ENCODE measurements at regions not wholly inside any gene's neighbourhood (a gene's known extent, or its start where the extent isn't known, plus 50 kb on each side); places are given as distances from the start of the nearest gene placed in this dataset.

DNA sequence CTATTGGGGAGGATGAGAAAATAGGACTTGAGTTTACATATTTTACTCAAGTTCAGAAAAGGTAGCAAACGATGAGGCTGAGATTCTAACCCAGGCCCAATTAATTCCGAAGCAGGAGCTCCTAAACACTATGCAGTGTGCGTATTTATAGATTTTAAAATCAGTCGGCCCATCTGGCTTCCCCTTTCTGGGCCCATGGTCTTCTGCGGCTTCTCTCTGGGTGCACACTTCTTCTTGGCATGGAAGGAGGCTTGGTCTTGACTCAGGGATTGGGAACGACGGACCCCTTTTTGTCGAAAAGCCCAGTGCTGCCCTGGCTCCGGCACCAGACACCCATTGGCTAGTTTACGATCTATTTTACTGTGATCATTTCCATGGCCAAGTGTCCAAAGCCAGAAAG is 1433.8 kb downstream of the BRD1 start (continued):
- TF ChIP-seq, protein P1, sequence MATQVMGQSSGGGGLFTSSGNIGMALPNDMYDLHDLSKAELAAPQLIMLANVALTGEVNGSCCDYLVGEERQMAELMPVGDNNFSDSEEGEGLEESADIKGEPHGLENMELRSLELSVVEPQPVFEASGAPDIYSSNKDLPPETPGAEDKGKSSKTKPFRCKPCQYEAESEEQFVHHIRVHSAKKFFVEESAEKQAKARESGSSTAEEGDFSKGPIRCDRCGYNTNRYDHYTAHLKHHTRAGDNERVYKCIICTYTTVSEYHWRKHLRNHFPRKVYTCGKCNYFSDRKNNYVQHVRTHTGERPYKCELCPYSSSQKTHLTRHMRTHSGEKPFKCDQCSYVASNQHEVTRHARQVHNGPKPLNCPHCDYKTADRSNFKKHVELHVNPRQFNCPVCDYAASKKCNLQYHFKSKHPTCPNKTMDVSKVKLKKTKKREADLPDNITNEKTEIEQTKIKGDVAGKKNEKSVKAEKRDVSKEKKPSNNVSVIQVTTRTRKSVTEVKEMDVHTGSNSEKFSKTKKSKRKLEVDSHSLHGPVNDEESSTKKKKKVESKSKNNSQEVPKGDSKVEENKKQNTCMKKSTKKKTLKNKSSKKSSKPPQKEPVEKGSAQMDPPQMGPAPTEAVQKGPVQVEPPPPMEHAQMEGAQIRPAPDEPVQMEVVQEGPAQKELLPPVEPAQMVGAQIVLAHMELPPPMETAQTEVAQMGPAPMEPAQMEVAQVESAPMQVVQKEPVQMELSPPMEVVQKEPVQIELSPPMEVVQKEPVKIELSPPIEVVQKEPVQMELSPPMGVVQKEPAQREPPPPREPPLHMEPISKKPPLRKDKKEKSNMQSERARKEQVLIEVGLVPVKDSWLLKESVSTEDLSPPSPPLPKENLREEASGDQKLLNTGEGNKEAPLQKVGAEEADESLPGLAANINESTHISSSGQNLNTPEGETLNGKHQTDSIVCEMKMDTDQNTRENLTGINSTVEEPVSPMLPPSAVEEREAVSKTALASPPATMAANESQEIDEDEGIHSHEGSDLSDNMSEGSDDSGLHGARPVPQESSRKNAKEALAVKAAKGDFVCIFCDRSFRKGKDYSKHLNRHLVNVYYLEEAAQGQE (IDR thresholded peaks at IDR 0.05; ENCODE audit: unreplicated experiment) = no peak
- no peak for TF ChIP-seq ZNF114 (CRISPR knock-in tag; IDR thresholded peaks at IDR 0.05)
- TF ChIP-seq POLR2AphosphoS5 (IDR thresholded peaks at IDR 0.05; ENCODE audit: low read depth) = no peak
- no peak for TF ChIP-seq CREB1 (CRISPR knock-in tag; IDR thresholded peaks at IDR 0.05; ENCODE audit: low read depth)
- TF ChIP-seq STAT1 (IDR thresholded peaks at IDR 0.05; ENCODE audit: unreplicated experiment) = no peak

DNA sequence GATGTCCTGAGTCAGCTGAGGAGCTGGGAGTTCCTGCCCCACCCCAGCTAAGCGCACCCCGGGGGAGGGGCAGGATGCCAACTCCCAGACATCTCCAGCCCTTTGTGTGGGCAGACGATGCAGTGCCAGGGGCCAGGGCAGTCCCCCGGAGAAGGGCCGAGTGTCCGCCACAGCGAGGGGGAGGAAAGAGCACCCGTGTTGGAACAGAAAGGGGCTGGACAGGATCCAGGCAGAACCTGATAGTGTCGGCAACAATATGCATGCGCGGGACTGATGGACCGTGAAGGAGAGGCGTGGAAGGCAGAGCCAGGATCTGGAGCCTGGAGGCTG is 1434.7 kb downstream of the BRD1 start:
- Mint-ChIP-seq H3K36me3 (ENCODE audit: low read depth) (peaks cover 3% of the 10 kb centered on the region; the same call in 1 of the 3 replicates), H3K4me1 (peaks cover 14% of the 10 kb centered on the region), H3K9me3 (no peaks in the 10 kb centered on the region; the same call in 2 of the 3 replicates), H3K27ac (no peak overlapping the region), H3K27me3 (ENCODE audit: insufficient read depth, low read depth, poor library complexity) (peaks cover 11% of the 10 kb centered on the region), H3K4me3 (no peak overlapping the region)
- Histone ChIP-seq H3K4me3 (no peak overlapping the region), H3K9me2 (ENCODE audit: insufficient read depth) (no peaks in the 10 kb centered on the region), H3F3A (replicated peaks; ENCODE audit: low read depth) (no peaks in the 10 kb centered on the region), H3K36me3 (ENCODE audit: insufficient read depth) (no peaks in the 10 kb centered on the region), H3K79me2 (replicated peaks; ENCODE audit: insufficient read depth) (no peaks in the 10 kb centered on the region), H3K4me1 (ENCODE audit: insufficient read depth) (no peaks in the 10 kb centered on the region), H4K20me1 (replicated peaks; ENCODE audit: insufficient read depth) (no peaks in the 10 kb centered on the region), H3K27me3 (ENCODE audit: insufficient read depth) (no peaks in the 10 kb centered on the region), H3K27ac (ENCODE audit: low read depth) (no peak overlapping the region), H3K4me2 (no peak overlapping the region), H2AFZ (no peak overlapping the region)
- no peak for TF ChIP-seq NANOG (IDR thresholded peaks at IDR 0.05; ENCODE audit: borderline replicate concordance)
- no peak for ATAC-seq
- no peak for DNase-seq (ENCODE audit: low spot score)

DNA sequence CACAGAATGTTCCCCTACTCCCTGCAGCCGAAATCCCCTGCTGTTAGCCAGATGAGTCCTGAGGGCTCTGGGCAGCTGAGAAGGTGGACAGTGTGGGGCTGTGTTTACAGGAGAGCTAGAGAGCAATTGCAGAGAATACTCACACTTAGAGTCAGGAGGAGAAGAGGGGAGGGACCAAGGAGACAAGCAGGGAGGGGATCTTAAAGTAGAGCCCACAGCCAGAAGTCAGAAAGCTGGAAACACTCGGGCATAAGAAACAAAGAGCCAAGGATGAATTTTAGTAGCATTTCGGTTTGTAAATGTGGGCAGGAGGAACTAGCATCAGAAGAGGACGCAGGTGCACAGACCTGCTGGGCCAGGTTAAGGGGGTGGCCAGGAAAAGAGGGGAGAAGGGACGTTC is 1435.9 kb downstream of the BRD1 start:
- H3K4me1 ChIP-seq (ENCODE audit: insufficient read depth) = no peaks in the 10 kb centered on the region
- H3K27me3 Mint-ChIP-seq (ENCODE audit: insufficient read depth, low read depth, poor library complexity) = peaks cover 11% of the 10 kb centered on the region
- TF ChIP-seq, protein P1 (IDR thresholded peaks at IDR 0.05; ENCODE audit: unreplicated experiment) = no peak
- TF ChIP-seq NANOG (IDR thresholded peaks at IDR 0.05; ENCODE audit: borderline replicate concordance) = no peak
- TF ChIP-seq, protein P2, sequence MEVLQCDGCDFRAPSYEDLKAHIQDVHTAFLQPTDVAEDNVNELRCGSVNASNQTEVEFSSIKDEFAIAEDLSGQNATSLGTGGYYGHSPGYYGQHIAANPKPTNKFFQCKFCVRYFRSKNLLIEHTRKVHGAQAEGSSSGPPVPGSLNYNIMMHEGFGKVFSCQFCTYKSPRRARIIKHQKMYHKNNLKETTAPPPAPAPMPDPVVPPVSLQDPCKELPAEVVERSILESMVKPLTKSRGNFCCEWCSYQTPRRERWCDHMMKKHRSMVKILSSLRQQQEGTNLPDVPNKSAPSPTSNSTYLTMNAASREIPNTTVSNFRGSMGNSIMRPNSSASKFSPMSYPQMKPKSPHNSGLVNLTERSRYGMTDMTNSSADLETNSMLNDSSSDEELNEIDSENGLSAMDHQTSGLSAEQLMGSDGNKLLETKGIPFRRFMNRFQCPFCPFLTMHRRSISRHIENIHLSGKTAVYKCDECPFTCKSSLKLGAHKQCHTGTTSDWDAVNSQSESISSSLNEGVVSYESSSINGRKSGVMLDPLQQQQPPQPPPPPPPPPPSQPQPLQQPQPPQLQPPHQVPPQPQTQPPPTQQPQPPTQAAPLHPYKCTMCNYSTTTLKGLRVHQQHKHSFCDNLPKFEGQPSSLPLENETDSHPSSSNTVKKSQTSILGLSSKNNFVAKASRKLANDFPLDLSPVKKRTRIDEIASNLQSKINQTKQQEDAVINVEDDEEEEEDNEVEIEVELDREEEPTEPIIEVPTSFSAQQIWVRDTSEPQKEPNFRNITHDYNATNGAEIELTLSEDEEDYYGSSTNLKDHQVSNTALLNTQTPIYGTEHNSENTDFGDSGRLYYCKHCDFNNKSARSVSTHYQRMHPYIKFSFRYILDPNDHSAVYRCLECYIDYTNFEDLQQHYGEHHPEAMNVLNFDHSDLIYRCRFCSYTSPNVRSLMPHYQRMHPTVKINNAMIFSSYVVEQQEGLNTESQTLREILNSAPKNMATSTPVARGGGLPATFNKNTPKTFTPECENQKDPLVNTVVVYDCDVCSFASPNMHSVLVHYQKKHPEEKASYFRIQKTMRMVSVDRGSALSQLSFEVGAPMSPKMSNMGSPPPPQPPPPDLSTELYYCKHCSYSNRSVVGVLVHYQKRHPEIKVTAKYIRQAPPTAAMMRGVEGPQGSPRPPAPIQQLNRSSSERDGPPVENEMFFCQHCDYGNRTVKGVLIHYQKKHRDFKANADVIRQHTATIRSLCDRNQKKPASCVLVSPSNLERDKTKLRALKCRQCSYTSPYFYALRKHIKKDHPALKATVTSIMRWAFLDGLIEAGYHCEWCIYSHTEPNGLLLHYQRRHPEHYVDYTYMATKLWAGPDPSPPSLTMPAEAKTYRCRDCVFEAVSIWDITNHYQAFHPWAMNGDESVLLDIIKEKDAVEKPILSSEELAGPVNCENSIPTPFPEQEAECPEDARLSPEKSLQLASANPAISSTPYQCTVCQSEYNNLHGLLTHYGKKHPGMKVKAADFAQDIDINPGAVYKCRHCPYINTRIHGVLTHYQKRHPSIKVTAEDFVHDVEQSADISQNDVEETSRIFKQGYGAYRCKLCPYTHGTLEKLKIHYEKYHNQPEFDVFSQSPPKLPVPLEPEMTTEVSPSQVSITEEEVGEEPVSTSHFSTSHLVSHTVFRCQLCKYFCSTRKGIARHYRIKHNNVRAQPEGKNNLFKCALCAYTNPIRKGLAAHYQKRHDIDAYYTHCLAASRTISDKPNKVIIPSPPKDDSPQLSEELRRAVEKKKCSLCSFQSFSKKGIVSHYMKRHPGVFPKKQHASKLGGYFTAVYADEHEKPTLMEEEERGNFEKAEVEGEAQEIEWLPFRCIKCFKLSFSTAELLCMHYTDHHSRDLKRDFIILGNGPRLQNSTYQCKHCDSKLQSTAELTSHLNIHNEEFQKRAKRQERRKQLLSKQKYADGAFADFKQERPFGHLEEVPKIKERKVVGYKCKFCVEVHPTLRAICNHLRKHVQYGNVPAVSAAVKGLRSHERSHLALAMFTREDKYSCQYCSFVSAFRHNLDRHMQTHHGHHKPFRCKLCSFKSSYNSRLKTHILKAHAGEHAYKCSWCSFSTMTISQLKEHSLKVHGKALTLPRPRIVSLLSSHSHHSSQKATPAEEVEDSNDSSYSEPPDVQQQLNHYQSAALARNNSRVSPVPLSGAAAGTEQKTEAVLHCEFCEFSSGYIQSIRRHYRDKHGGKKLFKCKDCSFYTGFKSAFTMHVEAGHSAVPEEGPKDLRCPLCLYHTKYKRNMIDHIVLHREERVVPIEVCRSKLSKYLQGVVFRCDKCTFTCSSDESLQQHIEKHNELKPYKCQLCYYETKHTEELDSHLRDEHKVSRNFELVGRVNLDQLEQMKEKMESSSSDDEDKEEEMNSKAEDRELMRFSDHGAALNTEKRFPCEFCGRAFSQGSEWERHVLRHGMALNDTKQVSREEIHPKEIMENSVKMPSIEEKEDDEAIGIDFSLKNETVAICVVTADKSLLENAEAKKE (CRISPR knock-in tag; IDR thresholded peaks at IDR 0.05) = no peak

More for the DNA sequence above, 1435.9 kb downstream of the BRD1 start:
- Histone ChIP-seq H3F3A (replicated peaks; ENCODE audit: low read depth) (no peaks in the 10 kb centered on the region), H3K27ac (ENCODE audit: low read depth) (no peak overlapping the region), H3K27me3 (ENCODE audit: insufficient read depth) (no peaks in the 10 kb centered on the region), H3K9me2 (ENCODE audit: insufficient read depth) (no peaks in the 10 kb centered on the region), H3K4me2 (no peak overlapping the region), H4K20me1 (replicated peaks; ENCODE audit: insufficient read depth) (no peaks in the 10 kb centered on the region), H3K36me3 (ENCODE audit: insufficient read depth) (no peaks in the 10 kb centered on the region), H3K79me2 (replicated peaks; ENCODE audit: insufficient read depth) (no peaks in the 10 kb centered on the region), H2AFZ (no peak overlapping the region), H3K4me3 (no peak overlapping the region)
- Mint-ChIP-seq H3K27ac (no peak overlapping the region), H3K4me1 (peaks cover 13% of the 10 kb centered on the region), H3K4me3 (no peak overlapping the region), H3K9me3 (peaks cover 3% of the 10 kb centered on the region; the same call in 2 of the 3 replicates), H3K36me3 (ENCODE audit: low read depth) (no peaks in the 10 kb centered on the region)
- no peak for ATAC-seq
- no peak for DNase-seq (ENCODE audit: low spot score)

Measured in GM23338 (cell line).